ELF-1 (cell line): ENCODE measurements at regions not wholly inside any gene's neighbourhood (a gene's known extent, or its start where the extent isn't known, plus 50 kb on each side); places are given as distances from the start of the nearest gene placed in this dataset.
"Not testable (repeated sequence)": the region's sequence is repeated elsewhere in the genome, so short reads cannot be mapped to it uniquely, and the experiment has no call there.

ENCODE experiments used
- DNase-seq: peaks from one replicate; pipeline ENCODE4 v3.0.0-alpha.2; 2016; ENCODE audit warnings: low read depth, low spot score

DNA sequence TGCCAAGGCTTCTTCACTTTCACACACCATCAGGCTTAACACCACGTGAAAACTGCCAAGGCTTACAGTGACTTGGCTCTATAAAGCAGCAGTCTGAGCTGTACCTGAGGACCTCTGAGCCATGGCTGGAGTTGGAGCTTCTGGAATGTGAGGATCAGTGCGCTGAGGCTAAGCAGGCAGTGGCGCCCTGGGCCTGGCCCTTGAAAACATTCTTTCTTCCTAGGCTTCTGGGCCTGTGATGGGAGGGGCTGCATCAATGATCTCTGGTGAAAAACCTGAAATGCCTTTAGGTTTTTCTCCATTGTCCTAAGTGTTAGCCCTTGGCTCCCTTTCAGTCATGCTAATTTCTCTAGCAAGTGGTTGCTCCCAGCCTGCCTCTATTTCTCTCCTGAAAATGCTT lies 192.5 kb upstream of the PCDH20 start:
- DNase-seq, result peak; percentile 82

GRCh38 chr13:61600360-61601033 lies 184.8 kb upstream of the PCDH20 start:
- no peak for DNase-seq

DNA sequence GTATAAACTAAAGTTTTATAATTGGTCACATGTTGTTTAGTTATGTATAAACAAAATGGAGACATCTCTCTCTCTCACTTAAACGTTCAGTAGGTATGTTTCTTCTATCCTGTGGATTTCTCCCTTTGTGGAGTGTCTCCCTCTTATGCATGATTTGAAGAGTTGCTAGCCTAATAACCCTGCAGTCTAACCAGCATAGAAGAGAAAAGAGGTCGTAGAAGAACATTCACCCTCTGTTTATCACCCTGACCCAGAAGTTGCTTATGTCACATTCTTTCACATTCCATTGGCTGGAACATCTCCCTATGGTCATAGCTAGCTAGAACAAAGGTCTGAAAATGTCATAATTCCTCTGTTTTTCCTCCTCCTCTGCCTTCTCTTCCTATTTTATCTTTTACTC lies 176.8 kb upstream of the PCDH20 start:
- DNase-seq, result no peak

DNA sequence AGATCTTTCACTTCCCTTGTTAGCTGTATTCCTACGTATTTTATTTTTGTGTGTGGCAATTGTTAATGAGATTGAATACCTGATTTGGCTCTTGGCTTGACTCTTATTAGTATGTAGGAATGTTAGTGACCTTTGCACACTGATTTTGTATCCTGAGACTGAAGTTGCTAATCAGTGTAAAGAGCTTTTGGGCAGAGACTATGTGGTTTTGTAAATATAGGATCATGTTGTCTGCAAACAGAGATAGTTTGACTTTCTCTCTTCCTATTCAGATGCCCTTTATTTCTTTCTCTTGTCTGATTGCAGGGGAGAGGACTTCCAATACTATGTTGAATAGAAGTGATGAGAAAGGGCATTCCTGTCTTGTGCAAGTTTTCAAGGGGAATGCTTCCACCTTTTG lies 160.3 kb upstream of the PCDH20 start:
- no peak for DNase-seq

DNA sequence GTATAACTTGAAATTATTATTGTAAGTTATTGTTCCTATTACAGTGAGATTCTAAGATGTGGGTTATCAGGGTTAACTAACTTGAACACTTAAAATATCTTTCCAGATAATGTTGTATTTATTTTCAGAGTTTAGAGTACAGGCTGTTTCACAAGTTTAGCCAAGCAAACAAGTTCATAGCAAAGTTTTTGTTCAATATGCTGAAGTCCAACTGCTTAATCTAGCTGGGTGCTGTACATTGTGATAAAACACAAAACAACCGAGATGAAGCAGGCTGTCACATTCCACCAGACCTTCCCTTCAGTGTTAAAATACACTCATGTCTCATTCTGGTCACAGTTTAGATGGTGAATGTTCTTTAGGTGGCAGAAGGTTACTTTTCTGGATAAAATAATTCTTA lies 148.0 kb upstream of the PCDH20 start:
- DNase-seq, result no peak

DNA sequence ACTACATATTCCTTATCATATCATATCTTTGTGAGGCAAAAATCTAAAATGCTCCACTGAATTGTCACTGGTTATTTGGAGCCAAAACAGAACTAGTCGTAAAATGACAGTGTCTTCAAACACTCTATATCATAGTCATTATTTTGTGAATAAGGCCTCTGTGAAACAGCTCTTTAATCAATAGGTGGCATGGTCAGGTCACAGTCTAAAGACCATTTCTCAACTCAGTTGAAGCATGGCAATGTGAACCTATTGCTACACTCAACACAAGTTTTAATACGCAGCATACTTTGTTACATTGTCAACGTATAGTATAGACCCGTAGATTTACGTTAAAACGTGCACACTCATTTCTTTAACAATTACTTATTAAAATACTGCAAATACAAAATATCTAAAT lies 131.3 kb upstream of the PCDH20 start:
- DNase-seq, result no peak

DNA sequence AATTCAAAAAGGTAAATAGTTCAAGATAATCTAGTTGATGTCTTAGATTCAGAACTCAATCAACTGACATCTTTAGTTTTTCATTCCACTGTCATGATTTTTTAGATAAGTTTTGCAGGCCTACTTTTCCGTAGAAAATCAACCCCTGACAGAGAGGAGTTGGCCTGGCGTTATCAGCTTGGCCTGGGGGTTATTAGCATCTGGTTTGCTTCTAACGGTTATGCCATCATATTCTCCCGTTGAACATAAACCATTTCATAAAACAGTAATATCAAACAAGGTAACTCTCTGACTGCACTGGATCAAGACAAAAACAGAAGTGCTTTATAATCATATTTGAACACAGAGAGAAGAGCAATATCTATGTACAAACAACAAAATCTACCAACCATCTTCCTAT lies 130.8 kb upstream of the PCDH20 start:
- no peak for DNase-seq

DNA sequence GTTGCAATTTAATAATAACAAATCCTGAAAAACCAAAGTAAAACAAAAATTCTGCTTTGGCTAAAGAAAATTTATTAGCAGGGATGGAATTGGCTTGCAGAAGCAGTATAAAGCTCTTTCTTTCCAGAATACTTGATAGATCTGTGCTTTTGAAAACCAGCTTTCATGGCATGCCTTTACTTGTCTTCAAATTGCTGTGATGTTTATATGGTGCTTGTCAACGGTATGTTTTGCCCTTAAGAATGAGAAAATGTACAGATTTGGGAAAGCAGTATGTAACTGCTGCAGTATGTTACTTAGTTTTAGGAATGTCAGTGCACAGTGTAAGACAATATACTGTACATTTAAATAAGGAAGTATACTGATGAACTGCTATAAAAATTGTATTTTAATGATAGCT lies 120.8 kb upstream of the PCDH20 start:
- no peak for DNase-seq

DNA sequence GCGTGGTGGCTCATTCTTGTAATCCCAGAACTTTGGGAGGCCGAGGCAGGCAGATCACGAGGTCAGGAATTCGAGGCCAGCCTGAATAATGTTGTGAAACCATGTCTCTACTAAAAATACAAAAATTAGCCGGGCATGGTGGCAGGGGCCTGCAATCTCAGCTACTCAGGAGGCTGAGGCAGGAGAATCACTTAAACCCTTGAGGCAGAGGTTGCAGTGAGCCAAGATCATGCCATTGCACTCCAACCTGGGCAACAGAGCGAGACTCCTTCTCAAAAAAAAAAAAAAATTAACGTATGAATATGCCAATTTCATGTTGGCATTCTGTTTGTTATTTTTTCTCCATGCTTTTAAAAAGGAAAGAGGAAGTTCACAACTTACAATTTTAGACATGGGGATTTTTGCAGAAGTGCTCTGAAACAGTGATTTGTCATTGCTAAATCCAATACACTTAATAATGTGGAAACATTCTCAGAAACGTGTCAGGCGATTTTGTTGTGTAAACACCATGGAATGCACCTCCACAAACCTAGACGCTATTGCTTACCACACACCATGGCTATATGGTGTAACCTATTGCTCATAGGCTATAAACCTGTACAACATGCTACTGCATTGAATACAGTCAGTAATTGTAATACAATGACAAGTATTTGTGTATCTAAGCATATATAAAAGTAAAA lies 115.9 kb upstream of the PCDH20 start:
- DNase-seq, result no peak

GRCh38 chr13:61519214-61519613 lies 103.6 kb upstream of the PCDH20 start:
- not testable (repeated sequence) for DNase-seq

GRCh38 chr13:61508936-61509335 lies 93.3 kb upstream of the PCDH20 start:
- no peak for DNase-seq

GRCh38 chr13:61500176-61500575 lies 84.5 kb upstream of the PCDH20 start:
- DNase-seq, result no peak

DNA sequence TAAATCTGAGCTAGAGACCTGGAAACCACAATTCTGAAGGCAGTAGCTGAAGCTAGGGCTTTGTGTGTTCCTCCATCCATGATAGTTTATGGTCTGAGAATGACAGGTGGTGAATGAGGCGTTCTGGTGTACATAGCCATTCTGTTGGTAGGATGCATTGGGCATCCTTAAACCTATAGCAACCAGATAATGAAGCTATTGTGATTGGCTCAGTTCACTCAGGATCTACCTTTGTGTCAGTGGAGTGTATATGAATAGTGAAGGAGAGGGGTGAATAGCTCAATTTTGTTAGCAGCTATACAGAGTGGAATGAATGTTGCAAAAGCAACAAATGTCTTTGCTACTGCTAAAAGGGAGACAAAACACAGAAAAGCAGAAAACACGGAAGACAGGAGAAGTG lies 80.0 kb upstream of the PCDH20 start:
- DNase-seq, result no peak

- not testable (repeated sequence) for DNase-seq
These were observed 77.9 kb upstream of the PCDH20 start for GRCh38 chr13:61493556-61493955.

- no peak for DNase-seq
These were observed 70.8 kb upstream of the PCDH20 start for GRCh38 chr13:61486496-61486895.

DNA sequence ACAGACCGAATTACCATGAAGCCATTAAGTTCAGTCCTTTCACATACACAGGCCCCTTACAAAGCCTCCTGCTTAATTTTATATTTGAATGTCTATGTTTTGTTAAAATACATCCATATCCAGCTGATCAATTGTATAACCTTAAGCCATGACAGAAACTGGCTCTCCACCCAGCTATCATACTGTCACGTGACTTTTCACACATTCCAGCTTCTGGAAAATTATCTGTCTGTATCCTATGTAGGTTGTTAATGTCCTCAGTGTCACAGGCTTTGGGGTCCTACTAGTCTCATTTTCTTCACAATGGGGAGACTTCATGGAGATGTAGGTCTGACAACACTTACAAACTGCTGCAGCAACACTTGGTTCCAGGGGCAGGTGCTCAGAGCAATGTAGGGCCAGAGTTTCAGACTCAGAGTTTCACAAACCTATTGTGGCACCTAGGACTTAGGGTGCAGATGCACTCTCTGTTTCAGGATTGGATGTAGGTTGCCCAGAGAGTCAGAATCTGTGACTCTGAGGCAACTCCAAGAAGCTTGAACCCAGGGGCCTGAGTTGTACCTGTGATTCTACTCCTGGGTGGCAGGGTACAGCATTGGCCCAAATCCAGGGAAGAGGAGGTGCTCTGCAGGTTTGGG lies 69.6 kb upstream of the PCDH20 start:
- no peak for DNase-seq

DNA sequence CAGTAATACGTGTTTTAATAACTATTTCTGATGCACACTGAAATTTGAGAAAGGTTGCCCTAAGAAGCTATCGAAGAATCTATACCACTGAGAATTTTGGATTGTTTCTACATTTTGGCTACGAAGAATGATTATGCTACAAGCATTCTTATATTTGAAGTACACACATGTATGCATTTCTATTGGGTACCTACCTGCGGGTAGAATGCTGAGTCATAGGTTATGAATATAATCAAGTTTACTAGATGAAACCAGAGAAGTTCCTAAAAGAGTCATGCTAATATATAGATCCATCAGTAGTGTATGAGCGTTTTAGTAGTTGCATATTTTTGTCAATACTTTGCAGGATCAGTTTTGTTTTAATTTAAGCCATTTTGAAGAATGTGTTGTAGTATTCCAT lies 62.0 kb upstream of the PCDH20 start:
- no peak for DNase-seq

DNA sequence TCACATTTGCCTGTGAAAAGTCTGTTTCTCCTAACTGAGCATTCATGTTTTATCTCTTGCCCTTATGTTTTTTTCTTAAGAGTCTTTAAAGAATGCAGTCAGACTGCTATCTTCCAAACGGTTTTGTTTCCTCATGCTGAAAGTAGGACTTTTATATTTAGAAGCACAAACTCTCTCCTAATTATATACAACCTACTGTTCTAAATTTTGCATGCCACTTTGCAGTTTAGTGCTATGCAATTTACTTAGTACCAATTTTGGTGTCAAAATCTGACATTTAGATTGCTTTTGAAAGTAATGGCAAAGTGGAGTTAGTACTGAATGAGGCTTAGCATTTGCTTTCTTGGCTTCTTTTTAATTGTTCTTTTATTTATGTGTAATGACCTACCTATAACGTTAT lies 55.1 kb upstream of the PCDH20 start:
- DNase-seq, result no peak

GRCh38 chr13:61466280-61466679 lies 50.6 kb upstream of the PCDH20 start:
- peak; percentile 4 for DNase-seq
